WERI-Rb-1 (cell line): ENCODE measurements at regions not wholly inside any gene's neighbourhood (a gene's known extent, or its start where the extent isn't known, plus 50 kb on each side); places are given as distances from the start of the nearest gene placed in this dataset.
"Not testable (repeated sequence)": the region's sequence is repeated elsewhere in the genome, so short reads cannot be mapped to it uniquely, and the experiment has no call there.

Source experiments
- DNase-seq: peaks from one replicate; pipeline ENCODE4 v3.0.0-alpha.2; 2020
- H3K27ac ChIP-seq: fragments of 250-450 bp; sonication (Bioruptor Pico); 2 replicates; pipeline ENCODE4 v1.5.1; 2020; ENCODE audit warnings: mild to moderate bottlenecking, moderate library complexity
- H3K27me3 ChIP-seq: fragments of 250-450 bp; sonication (Bioruptor Pico); 2 replicates; pipeline ENCODE4 v1.5.1; 2021; ENCODE audit warnings: mild to moderate bottlenecking, low read depth, moderate library complexity; ENCODE audit not compliant: insufficient read depth, severe bottlenecking
- H3K36me3 ChIP-seq: fragments of 250-450 bp; sonication (Bioruptor Pico); 2 replicates; pipeline ENCODE4 v1.5.1; 2020; ENCODE audit warnings: mild to moderate bottlenecking, moderate library complexity
- H3K4me3 ChIP-seq: 2 replicates; pipeline ENCODE4 v1.5.1; 2011; ENCODE audit warnings: low read depth, mild to moderate bottlenecking, control low read depth, low read length
- H3K9me3 ChIP-seq: fragments of 250-450 bp; sonication (Bioruptor Pico); 2 replicates; pipeline ENCODE4 v1.5.1; 2021; ENCODE audit warnings: mild to moderate bottlenecking, moderate library complexity; ENCODE audit not compliant: severe bottlenecking
- CTCF ChIP-seq: IDR thresholded peaks from 2 replicates; pipeline ENCODE4 v1.5.1; 2011; ENCODE audit warnings: low read depth, mild to moderate bottlenecking, control low read depth, inconsistent platforms, low read length

- DNase-seq: no peak
- Histone ChIP-seq H3K27ac (no peak overlapping the region), H3K36me3 (no peaks in the 10 kb centered on the region), H3K9me3 (no peaks in the 10 kb centered on the region), H3K27me3 (no peaks in the 10 kb centered on the region), H3K4me3 (no peak overlapping the region)
- no peak for TF ChIP-seq CTCF
Observed at GRCh38 chr2:7632420-7632819, 715.2 kb downstream of the RNF144A start.

GRCh38 chr2:7633566-7634153, 716.4 kb downstream of the RNF144A start:
- H3K4me3 ChIP-seq: no peak overlapping the region
- H3K9me3 ChIP-seq: no peaks in the 10 kb centered on the region
- DNase-seq: no peak
- TF ChIP-seq CTCF: no peak
- H3K27ac ChIP-seq: no peak overlapping the region
- no peaks in the 10 kb centered on the region for H3K27me3 ChIP-seq
- H3K36me3 ChIP-seq: no peaks in the 10 kb centered on the region

GRCh38 chr2:7634409-7634808, 717.2 kb downstream of the RNF144A start:
- no peak for DNase-seq
- no peaks in the 10 kb centered on the region for H3K27me3 ChIP-seq
- H3K36me3 ChIP-seq: no peaks in the 10 kb centered on the region
- no peaks in the 10 kb centered on the region for H3K9me3 ChIP-seq
- no peak overlapping the region for H3K27ac ChIP-seq
- no peak overlapping the region for H3K4me3 ChIP-seq
- TF ChIP-seq CTCF: no peak

- Histone ChIP-seq H3K4me3 (no peak overlapping the region), H3K9me3 (peaks cover 16% of the 10 kb centered on the region), H3K36me3 (no peaks in the 10 kb centered on the region), H3K27ac (no peak overlapping the region), H3K27me3 (no peaks in the 10 kb centered on the region)
- no peak for TF ChIP-seq CTCF
- no peak for DNase-seq
Observed at GRCh38 chr2:7639476-7639875, 722.3 kb downstream of the RNF144A start.

GRCh38 chr2:7641272-7641671, 724.1 kb downstream of the RNF144A start:
- not testable (repeated sequence) for H3K4me3 ChIP-seq, H3K36me3 ChIP-seq, H3K27me3 ChIP-seq, DNase-seq, H3K27ac ChIP-seq
- peaks cover 16% of the 10 kb centered on the region for H3K9me3 ChIP-seq

GRCh38 chr2:7646024-7646423, 728.8 kb downstream of the RNF144A start:
- H3K36me3 ChIP-seq: no peaks in the 10 kb centered on the region
- no peak overlapping the region for H3K27ac ChIP-seq
- DNase-seq: no peak
- TF ChIP-seq CTCF: no peak
- peaks cover 9% of the 10 kb centered on the region for H3K9me3 ChIP-seq
- H3K27me3 ChIP-seq: no peaks in the 10 kb centered on the region
- no peak overlapping the region for H3K4me3 ChIP-seq
